Tibial nerve (tissue), 4 donors: ENCODE measurements at regions not wholly inside any gene's neighbourhood (a gene's known extent, or its start where the extent isn't known, plus 50 kb on each side); places are given as distances from the start of the nearest gene placed in this dataset.

ENCODE experiments used
- DNase-seq, 2 donors: peaks; one replicate each; pipeline ENCODE4 v3.0.0-alpha.2; 2019; ENCODE audit warnings: low spot score in 2 of 2
- H3K27ac ChIP-seq, 4 donors: fragments of 200-600 bp; sonication (generic) in 3 of 4; one replicate each; pipeline ENCODE4 v1.5.1; 2017 to 2019; ENCODE audit warnings: mild to moderate bottlenecking in 1 of 4
- H3K27me3 ChIP-seq, 2 donors: fragments of 200-600 bp; sonication (generic) in 1 of 2; one replicate each; pipeline versions ENCODE4 v1.5.1 to v1.6.0; 2017 to 2019
- H3K36me3 ChIP-seq, 3 donors: fragments of 200-600 bp; sonication (generic); one replicate each; pipeline ENCODE4 v1.5.1; 2018 to 2019
- H3K4me1 ChIP-seq, 4 donors: fragments of 200-600 bp; sonication (generic) in 3 of 4; one replicate each; pipeline ENCODE4 v1.5.1; 2017 to 2019
- H3K4me3 ChIP-seq, 4 donors: fragments of 200-600 bp; sonication (generic) in 3 of 4; one replicate each; pipeline ENCODE4 v1.5.1; 2017 to 2019; ENCODE audit warnings: mild to moderate bottlenecking in 1 of 4, moderate library complexity in 1 of 4
- H3K9me3 ChIP-seq, 4 donors: fragments of 200-600 bp; sonication (generic) in 3 of 4; one replicate each; pipeline ENCODE4 v1.5.1; 2017 to 2019
- EP300 ChIP-seq, 2 donors: sonication (generic); formaldehyde crosslinking; IDR thresholded peaks; one replicate each; pipeline ENCODE4 v1.6.1; 2017; ENCODE audit warnings: antibody characterized with exemption in 2 of 2, mild to moderate bottlenecking in 1 of 2
- POLR2A ChIP-seq, 2 donors: fragments of 450-650 bp; IDR thresholded peaks; one replicate each; pipeline ENCODE4 v1.6.1; 2017; ENCODE audit warnings: antibody characterized with exemption in 2 of 2, mild to moderate bottlenecking in 2 of 2, moderate library complexity in 2 of 2
- WGBS, 2 donors: methylation state at CpG; one replicate each; pipeline ENCODE4 v1.1.5; 2018; 5-methylcytosine and 5-hydroxymethylcytosine counted together
- TF ChIP-seq, protein P1 (sequence below), 5 experiments: fragments of 200-600 bp in 3 of 5; fragments of 450-650 bp in 2 of 5; sonication (generic) in 3 of 5; IDR thresholded peaks; one replicate each; pipeline ENCODE4 v1.5.1; 2016 to 2019; ENCODE audit warnings: antibody characterized with exemption in 5 of 5, mild to moderate bottlenecking in 3 of 5, moderate library complexity in 2 of 5

DNA sequence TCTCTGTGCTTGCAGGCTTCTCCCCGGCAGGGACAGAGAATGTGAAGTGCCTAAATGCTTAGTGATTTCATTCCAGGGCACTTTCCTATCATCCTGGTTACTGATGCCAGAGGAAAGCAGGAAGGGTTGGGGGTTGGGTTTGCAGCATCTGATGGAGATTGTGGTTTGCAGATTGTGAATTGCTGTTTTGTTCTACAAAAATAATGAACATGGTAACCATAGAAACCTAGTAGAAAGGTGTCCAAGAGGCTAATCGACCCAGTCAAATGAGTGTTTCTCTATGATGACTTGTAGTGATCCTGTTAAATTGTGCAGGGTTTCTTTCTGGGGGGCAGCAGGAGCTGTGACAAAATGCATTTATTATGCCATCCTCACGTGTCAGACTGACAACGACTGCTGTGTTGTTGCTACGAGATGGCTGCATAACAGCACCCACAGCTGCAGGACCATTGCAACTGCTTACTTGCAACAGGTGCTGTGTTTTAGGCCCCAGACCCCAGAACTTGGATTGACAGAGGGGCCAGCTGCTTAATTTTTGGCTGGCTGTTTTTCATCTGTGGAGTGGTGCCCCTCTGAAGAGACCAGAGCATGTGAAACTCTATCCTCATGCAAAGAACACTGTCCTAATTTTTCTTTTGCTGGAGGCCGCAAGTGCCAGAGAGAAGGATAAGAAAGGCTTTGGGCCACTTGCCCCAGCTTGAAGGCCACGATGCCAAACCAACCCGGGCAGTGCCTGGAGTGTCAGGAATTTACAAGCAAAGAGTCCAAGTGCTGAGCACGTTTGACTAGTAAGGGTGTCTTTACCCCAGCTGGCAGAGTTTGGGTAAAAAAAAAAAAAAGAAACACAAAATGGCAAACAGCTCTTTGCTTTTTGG lies 397.8 kb downstream of the GADD45G start:
- 23 to 26% methylated on average over 9 of the region's 9 CpGs for WGBS, 2 donors
- TF ChIP-seq, protein P1, sequence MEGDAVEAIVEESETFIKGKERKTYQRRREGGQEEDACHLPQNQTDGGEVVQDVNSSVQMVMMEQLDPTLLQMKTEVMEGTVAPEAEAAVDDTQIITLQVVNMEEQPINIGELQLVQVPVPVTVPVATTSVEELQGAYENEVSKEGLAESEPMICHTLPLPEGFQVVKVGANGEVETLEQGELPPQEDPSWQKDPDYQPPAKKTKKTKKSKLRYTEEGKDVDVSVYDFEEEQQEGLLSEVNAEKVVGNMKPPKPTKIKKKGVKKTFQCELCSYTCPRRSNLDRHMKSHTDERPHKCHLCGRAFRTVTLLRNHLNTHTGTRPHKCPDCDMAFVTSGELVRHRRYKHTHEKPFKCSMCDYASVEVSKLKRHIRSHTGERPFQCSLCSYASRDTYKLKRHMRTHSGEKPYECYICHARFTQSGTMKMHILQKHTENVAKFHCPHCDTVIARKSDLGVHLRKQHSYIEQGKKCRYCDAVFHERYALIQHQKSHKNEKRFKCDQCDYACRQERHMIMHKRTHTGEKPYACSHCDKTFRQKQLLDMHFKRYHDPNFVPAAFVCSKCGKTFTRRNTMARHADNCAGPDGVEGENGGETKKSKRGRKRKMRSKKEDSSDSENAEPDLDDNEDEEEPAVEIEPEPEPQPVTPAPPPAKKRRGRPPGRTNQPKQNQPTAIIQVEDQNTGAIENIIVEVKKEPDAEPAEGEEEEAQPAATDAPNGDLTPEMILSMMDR (IDR thresholded peaks at IDR 0.05), result no peak
- TF ChIP-seq EP300 (IDR thresholded peaks at IDR 0.05) (no peak), POLR2A (IDR thresholded peaks at IDR 0.05) (no peak)
- Histone ChIP-seq H3K27me3 (no peaks in the 10 kb centered on the region), H3K9me3 (no peaks in the 10 kb centered on the region), H3K36me3 (no peaks in the 10 kb centered on the region), H3K4me1 (peaks cover 0 to 56% (median 29%) of the 10 kb centered on the region in 4 donors), H3K4me3 (no peak overlapping the region), H3K27ac (no peak overlapping the region)
- no peak for DNase-seq

DNA sequence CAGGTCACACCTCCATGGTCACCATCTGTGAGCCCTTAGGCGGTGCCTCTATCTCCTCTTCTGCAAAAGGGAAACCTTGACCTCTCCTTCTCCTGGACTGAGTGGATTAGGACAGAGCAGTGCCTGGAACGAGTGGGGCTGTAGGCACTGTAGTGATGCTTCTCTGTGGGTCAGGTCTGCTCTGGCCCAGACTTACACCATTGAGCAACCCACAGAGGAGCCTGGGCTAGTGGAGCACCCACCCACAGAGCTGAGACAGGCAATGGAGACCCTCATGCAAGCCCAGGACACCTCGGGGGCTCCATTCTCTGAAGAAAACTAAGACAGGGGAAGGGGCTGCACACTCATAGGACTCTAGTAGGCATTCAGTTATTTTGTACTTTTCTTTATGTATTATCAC lies 400.6 kb downstream of the GADD45G start:
- 91 to 95% methylated on average over 3 of the region's 3 CpGs for WGBS, 2 donors
- Histone ChIP-seq H3K27ac (no peak overlapping the region), H3K4me3 (no peak overlapping the region), H3K27me3 (no peaks in the 10 kb centered on the region), H3K36me3 (no peaks in the 10 kb centered on the region), H3K4me1 (peaks cover 0 to 45% (median 23%) of the 10 kb centered on the region in 4 donors), H3K9me3 (no peaks in the 10 kb centered on the region)
- TF ChIP-seq EP300 (IDR thresholded peaks at IDR 0.05) (no peak), POLR2A (IDR thresholded peaks at IDR 0.05) (no peak)
- TF ChIP-seq, protein P1 (IDR thresholded peaks at IDR 0.05), result no peak
- no peak for DNase-seq

- H3K36me3 ChIP-seq, result no peaks in the 10 kb centered on the region
- H3K4me3 ChIP-seq, result no peak overlapping the region
- peaks cover 0 to 23% (median 12%) of the 10 kb centered on the region in 4 donors for H3K4me1 ChIP-seq
- H3K27me3 ChIP-seq, result no peaks in the 10 kb centered on the region
- TF ChIP-seq POLR2A (IDR thresholded peaks at IDR 0.05) (no peak), EP300 (IDR thresholded peaks at IDR 0.05) (no peak)
- TF ChIP-seq, protein P1 (IDR thresholded peaks at IDR 0.05), result no peak
- H3K27ac ChIP-seq, result no peak overlapping the region
- WGBS, 2 donors, result 65 to 68% methylated on average over 11 of the region's 11 CpGs
- H3K9me3 ChIP-seq, result no peaks in the 10 kb centered on the region
- DNase-seq, result no peak
Observed at GRCh38 chr9:90007516-90008440, 403.0 kb downstream of the GADD45G start.

DNA sequence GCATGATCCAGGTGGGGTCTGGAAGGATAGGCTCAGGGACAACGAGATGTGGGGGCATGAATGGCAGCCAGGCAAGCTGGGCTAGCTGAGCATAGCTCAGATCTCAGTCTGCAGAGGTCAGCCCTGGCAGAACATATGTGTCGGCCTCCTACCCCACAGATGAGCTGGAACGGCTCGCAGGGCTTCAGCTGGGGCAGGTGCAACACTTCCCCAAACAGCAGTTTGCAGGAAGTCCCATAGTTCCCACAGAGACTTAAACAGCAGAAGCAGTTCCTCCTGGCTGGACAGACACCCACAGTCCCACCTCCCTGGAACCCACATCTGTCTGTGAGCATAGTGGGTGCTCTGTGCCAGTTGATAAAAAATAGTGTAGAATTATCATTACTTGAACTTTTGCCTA lies 404.6 kb downstream of the GADD45G start:
- no peak for TF ChIP-seq EP300 (IDR thresholded peaks at IDR 0.05)
- TF ChIP-seq, protein P1 (IDR thresholded peaks at IDR 0.05), result no peak
- TF ChIP-seq POLR2A (IDR thresholded peaks at IDR 0.05), result no peak
- peaks cover 0 to 10% (median 4%) of the 10 kb centered on the region in 4 donors for H3K4me1 ChIP-seq
- H3K27ac ChIP-seq, result no peak overlapping the region
- no peaks in the 10 kb centered on the region for H3K27me3 ChIP-seq
- DNase-seq, result no peak
- H3K9me3 ChIP-seq, result no peaks in the 10 kb centered on the region
- H3K4me3 ChIP-seq, result no peak overlapping the region
- 61 to 68% methylated on average over 4 of the region's 4 CpGs for WGBS, 2 donors
- no peaks in the 10 kb centered on the region for H3K36me3 ChIP-seq
